ENCODE measurements at regions not wholly inside any gene's neighbourhood (a gene's known extent, or its start where the extent isn't known, plus 50 kb on each side); places are given as distances from the start of the nearest gene placed in this dataset.

- Histone ChIP-seq H3K27me3 (ENCODE audit: control insufficient read depth, insufficient read depth, low read length) (no peaks in the 10 kb centered on the region), H3K9me3 (ENCODE audit: control insufficient read depth in 2 of 3, insufficient read depth in 1 of 3, low read length in 3 of 3) (no peaks in the 10 kb centered on the region), H3K4me1 (ENCODE audit: control insufficient read depth in 2 of 3, insufficient read depth in 2 of 3, low read depth in 1 of 3, low read length in 3 of 3) (no peaks in the 10 kb centered on the region), H3K27ac (ENCODE audit: low read depth in 2 of 2, low read length in 2 of 2) (no peak overlapping the region), H3K4me3 (ENCODE audit: low read length in 3 of 3) (no peak overlapping the region), H3K9ac (ENCODE audit: low read length in 3 of 3) (no peak overlapping the region), H3K36me3 (ENCODE audit: control insufficient read depth in 2 of 3, insufficient read depth in 3 of 3, low read length in 3 of 3) (no peaks in the 10 kb centered on the region)
- intact Hi-C loops (cut with DNase I) = no loop called here
- DNase-seq (no peak), FAIRE-seq (no peak)
- no peak for TF ChIP-seq CTCF (IDR thresholded peaks at IDR 0.05; ENCODE audit: borderline replicate concordance, extremely low read depth, insufficient read depth)
Measured at GRCh38 chr20:60304026-60304590, 345.9 kb downstream of the CDH26 start.

- TF ChIP-seq CTCF (IDR thresholded peaks at IDR 0.05; ENCODE audit: borderline replicate concordance, extremely low read depth, insufficient read depth) = no peak
- intact Hi-C loops (cut with DNase I) = no loop called here
Measured at GRCh38 chr20:60304931-60305330, 346.7 kb downstream of the CDH26 start.

GRCh38 chr20:60306105-60306504, 347.9 kb downstream of the CDH26 start:
- Histone ChIP-seq H3K4me3 (ENCODE audit: low read length in 3 of 3) (no peak overlapping the region), H3K9me3 (ENCODE audit: control insufficient read depth in 2 of 3, insufficient read depth in 1 of 3, low read length in 3 of 3) (no peaks in the 10 kb centered on the region), H3K27ac (ENCODE audit: low read depth in 2 of 2, low read length in 2 of 2) (no peak overlapping the region), H3K36me3 (ENCODE audit: control insufficient read depth in 2 of 3, insufficient read depth in 3 of 3, low read length in 3 of 3) (no peaks in the 10 kb centered on the region), H3K4me1 (ENCODE audit: control insufficient read depth in 2 of 3, insufficient read depth in 2 of 3, low read depth in 1 of 3, low read length in 3 of 3) (no peaks in the 10 kb centered on the region), H3K9ac (ENCODE audit: low read length in 3 of 3) (no peak overlapping the region), H3K27me3 (ENCODE audit: control insufficient read depth, insufficient read depth, low read length) (no peaks in the 10 kb centered on the region)
- TF ChIP-seq CTCF (IDR thresholded peaks at IDR 0.05; ENCODE audit: borderline replicate concordance, extremely low read depth, insufficient read depth) = no peak
- no peak for DNase-seq
- intact Hi-C loops (cut with DNase I) = no loop called here
- FAIRE-seq = no peak

More at GRCh38 chr20:60304931-60305330, 346.7 kb downstream of the CDH26 start:
- DNase-seq = no peak
- no peak overlapping the region for H3K4me3 ChIP-seq (ENCODE audit: low read length in 3 of 3)
- H3K9ac ChIP-seq (ENCODE audit: low read length in 3 of 3) = no peak overlapping the region
- no peaks in the 10 kb centered on the region for H3K9me3 ChIP-seq (ENCODE audit: control insufficient read depth in 2 of 3, insufficient read depth in 1 of 3, low read length in 3 of 3)
- no peaks in the 10 kb centered on the region for H3K36me3 ChIP-seq (ENCODE audit: control insufficient read depth in 2 of 3, insufficient read depth in 3 of 3, low read length in 3 of 3)
- no peak for FAIRE-seq
- H3K27me3 ChIP-seq (ENCODE audit: control insufficient read depth, insufficient read depth, low read length) = no peaks in the 10 kb centered on the region
- H3K4me1 ChIP-seq (ENCODE audit: control insufficient read depth in 2 of 3, insufficient read depth in 2 of 3, low read depth in 1 of 3, low read length in 3 of 3) = no peaks in the 10 kb centered on the region
- no peak overlapping the region for H3K27ac ChIP-seq (ENCODE audit: low read depth in 2 of 2, low read length in 2 of 2)

- no peak for DNase-seq
- no peaks in the 10 kb centered on the region for H3K36me3 ChIP-seq (ENCODE audit: control insufficient read depth in 2 of 3, insufficient read depth in 3 of 3, low read length in 3 of 3)
- no peak overlapping the region for H3K27ac ChIP-seq (ENCODE audit: low read depth in 2 of 2, low read length in 2 of 2)
- H3K9ac ChIP-seq (ENCODE audit: low read length in 3 of 3) = no peak overlapping the region
- H3K9me3 ChIP-seq (ENCODE audit: control insufficient read depth in 2 of 3, insufficient read depth in 1 of 3, low read length in 3 of 3) = no peaks in the 10 kb centered on the region
- no peak for FAIRE-seq
- intact Hi-C loops (cut with DNase I) = no loop called here
- H3K4me1 ChIP-seq (ENCODE audit: control insufficient read depth in 2 of 3, insufficient read depth in 2 of 3, low read depth in 1 of 3, low read length in 3 of 3) = no peaks in the 10 kb centered on the region
- H3K4me3 ChIP-seq (ENCODE audit: low read length in 3 of 3) = no peak overlapping the region
- no peak for TF ChIP-seq CTCF (IDR thresholded peaks at IDR 0.05; ENCODE audit: borderline replicate concordance, extremely low read depth, insufficient read depth)
- no peaks in the 10 kb centered on the region for H3K27me3 ChIP-seq (ENCODE audit: control insufficient read depth, insufficient read depth, low read length)
Measured at GRCh38 chr20:60306551-60306950, 348.3 kb downstream of the CDH26 start.

Data from kidney (tissue), 13 donors.